ENCODE measurements at regions not wholly inside any gene's neighbourhood (a gene's known extent, or its start where the extent isn't known, plus 50 kb on each side); places are given as distances from the start of the nearest gene placed in this dataset.

GRCh38 chr10:4477664-4478063 lies 348.3 kb upstream of the AKR1E2 start:
- no peak for DNase-seq

DNA sequence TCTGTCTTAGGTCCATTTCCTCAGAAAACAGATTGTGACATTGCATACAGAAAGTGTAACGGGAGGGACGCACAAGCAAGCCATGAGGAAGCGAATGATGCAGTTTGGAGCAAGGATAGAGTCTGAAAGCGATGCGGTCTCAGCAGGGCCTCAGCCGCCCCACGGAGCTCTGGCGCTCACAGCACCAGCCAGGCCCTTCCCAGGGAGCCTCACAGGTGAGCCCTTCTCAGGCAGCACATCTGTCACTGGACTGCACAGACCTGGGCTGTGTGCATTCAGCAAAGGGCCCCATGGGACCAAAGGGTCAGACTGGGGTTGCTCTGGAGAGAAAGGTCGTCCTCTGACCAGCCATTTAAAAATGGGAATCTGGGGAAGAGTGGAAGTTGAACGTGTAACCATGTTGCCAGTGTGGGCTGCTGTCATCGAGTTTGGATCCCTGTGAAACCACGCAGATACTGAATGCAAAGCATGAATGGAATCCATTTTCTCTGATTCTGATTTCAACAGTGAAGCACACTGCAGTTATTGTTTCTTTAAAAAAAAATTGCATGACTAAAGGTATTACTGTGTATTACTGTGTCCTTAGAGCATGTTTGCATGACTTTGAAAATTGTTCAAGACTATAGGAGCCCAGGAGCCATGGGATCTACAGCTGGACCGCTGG lies 350.0 kb upstream of the AKR1E2 start:
- DNase-seq: peak; percentile 62

DNA sequence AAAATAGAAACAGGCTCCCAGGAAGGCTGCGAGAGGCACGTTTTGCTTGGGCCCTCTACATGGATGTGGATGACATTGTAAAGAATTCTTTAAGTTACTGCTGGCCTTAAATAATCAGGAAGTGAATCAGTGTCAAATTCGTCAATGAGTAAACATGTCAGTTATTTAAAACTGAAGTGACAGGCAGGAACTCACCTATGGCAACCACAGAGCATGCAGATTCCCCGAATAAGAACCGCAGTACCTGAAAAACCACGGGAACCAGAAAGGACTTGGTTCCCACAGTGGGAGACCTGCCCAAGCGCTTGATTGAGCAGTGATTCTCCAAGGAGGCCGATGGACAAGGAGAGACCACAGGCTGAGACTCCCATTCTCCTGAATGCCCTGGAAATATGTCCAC lies 351.2 kb upstream of the AKR1E2 start:
- DNase-seq: no peak

DNA sequence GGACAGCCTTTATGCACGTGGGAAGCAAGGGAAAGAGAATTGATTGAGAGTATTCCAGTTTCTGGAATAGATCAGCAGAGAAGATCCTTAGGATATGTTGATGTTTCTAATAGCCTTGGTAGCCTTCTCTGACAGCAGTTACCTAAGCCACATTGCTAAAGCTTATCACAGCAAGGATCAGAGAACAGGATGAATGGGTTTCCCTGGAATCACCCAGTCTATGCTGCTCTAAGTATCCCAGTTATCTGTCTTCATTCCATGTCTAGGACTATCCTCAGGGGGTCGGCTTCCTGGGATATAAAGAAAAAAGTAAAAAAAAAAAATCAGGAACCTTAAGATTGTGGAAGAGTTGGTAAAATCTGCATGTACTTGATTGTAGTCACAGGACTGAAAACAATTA lies 352.0 kb upstream of the AKR1E2 start:
- no peak for DNase-seq

GRCh38 chr10:4472190-4472904 lies 353.7 kb upstream of the AKR1E2 start:
- no peak for DNase-seq

DNA sequence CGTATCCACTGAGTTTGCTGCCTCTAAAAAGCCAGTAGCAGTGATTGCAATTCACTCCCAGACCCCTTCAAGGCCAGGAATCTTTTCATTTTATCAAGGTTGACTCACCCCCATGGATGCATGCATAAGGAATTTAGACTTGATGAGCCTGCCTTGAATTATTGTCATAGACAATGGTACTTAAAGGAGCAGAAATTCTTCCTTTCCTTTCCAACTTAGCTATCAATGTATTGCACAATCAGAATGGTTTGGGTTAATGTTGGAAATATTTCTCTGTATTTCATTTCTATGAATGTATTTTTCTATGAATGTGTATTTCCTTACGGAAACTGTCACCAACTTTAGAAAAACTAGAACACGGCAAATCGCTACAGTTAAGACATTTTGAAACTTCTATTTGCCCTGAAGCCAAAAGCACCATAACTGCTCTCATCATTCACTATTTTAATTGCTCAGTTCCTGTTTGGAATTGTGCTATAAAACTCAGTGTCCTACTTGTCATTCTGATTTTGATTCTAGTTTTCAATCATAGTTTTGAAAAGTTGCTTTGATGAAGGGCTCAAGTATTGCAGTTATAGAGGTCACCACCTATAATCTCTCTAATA lies 355.7 kb upstream of the AKR1E2 start:
- peak; percentile 94 for DNase-seq

- no peak for DNase-seq
Measured at GRCh38 chr10:4467481-4467880, 358.5 kb upstream of the AKR1E2 start.

DNA sequence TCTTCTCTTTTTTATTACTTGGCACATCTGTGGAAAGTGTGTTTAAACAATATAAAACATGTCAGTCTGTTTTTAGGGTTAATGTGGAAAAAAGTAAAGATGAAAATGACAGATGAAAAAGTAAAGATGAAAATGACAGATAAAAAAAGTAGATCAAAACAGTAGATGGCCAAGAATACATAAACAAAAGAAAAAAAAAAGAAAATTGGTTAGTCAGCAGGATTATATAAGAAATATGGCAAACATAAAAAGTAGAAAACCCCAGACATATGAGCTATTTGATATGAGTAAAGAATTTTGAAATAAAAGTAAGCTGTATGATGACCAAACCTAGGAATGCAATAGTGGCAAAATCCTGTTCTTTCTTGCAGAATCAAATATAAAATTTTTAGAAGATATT lies 365.7 kb upstream of the AKR1E2 start:
- no peak for DNase-seq

- DNase-seq: no peak
Measured at GRCh38 chr10:4459531-4459930, 366.5 kb upstream of the AKR1E2 start.

- DNase-seq: no peak
Measured at GRCh38 chr10:4457597-4457996, 368.4 kb upstream of the AKR1E2 start.

DNA sequence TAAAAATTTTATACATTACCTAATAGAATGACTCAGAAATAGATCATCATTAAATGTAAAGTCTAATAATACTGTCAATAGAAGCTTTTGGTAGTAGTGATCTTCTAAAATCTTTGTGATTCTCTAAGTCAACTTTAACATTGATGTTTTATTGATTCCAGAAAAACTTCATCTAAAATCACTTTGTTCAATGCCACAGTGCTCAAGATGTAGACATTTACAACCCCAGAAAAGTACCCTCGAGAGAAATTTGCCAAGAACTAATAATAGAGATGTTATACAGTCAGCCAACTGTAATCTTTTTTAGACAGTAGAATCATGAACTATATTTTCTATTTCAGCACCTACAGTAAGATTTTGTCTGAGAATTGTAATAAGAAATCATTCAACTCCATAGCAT lies 369.2 kb upstream of the AKR1E2 start:
- no peak for DNase-seq

DNA sequence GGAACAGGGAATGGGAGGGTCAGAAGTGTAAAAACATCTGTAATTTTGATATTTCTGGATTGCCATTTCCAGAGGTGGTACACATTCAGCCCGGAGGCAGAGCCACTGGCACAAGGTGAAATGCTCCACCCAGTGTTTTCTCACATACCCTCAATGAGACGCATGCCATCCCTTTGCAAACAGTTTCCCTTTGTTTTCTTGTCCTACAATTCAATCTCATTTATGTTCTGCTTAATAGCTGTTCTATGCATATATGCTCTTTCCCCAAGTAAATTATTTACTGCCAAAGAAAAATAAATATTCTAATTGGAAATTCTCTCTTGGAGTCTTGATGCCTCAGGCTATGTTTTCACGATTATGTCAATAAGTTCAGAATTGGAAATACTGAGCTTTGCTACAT lies 369.7 kb upstream of the AKR1E2 start:
- DNase-seq: no peak

DNA sequence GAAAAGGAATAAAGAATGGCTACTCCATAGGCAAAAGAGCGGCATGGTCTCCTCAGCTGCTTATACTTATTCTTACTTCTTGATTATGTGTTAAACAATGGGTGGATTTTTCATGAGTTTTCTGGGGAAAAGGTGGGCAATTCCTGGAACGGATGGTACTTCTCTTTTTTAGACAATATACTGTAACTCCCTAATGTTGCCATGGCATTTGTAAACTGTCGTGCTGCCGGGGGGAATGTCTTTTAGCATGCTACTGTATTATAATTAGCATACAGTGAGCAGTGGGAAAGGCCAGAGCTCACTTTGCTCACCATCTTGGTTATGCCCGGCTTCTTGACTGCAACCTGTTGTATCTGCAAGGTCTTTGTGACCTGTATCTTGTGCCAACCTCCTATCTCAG lies 372.1 kb upstream of the AKR1E2 start:
- no peak for DNase-seq

- no peak for DNase-seq
Measured at GRCh38 chr10:4453276-4453675, 372.7 kb upstream of the AKR1E2 start.

DNA sequence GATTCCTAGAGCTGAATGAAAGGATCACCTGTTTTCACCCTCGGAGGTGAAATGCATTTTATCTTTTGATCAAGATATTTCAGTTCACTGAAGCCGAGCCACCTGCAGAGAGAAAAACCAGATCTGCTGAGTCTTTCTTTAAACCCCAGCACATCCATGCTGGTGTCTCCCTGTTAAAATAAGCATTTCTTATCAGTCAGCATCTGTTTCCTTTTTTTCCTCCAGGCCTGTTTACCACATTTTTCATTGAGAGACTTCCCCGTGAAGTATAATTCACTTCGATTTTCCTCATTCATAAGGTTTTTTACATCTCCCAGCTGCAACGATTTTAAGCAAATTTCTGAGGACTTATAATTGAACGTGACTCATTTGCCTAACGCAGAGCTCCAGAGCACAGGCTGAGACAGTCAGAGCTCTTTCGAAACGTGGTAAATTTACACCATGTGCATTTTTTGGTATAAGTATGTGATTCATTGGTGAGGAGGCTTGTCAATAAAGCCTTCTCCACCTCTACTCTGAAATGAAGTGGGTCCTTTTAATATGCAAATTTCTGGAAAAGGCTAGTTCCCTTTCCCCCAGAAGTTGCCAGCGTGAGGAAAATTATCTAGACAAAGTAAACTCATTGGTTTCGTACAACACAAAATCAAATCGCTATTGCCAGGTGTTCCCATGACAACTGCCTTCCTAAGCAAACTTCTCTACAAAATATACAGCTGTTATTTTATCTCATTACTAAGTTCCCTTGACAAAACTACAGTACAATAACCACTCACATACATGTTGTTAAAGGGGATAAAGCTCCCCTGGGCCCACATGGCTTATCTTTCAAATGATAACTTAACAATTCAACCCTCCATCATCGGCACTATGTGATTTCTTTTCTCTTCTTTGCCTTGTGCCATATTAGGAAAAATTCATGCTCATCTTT lies 374.8 kb upstream of the AKR1E2 start:
- DNase-seq: peak; percentile 86

DNA sequence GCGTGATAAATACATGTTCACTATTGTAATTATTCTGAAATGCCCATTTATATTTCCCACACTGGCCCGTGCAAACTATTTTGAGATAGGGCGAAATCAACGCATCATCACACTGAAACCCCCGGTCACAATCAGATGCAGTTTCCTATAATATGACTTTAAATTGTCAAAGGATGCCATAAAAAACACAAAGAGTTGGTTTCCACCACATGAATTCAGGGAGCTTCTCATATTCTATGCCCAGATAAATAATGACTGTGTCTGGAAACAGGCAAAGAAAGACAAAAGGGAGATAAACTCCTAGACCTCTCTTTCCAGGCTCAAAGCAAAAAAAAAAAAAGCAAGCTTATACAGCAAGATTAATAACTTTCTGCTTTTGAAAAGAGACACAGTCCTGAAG lies 375.8 kb upstream of the AKR1E2 start:
- DNase-seq: no peak

DNA sequence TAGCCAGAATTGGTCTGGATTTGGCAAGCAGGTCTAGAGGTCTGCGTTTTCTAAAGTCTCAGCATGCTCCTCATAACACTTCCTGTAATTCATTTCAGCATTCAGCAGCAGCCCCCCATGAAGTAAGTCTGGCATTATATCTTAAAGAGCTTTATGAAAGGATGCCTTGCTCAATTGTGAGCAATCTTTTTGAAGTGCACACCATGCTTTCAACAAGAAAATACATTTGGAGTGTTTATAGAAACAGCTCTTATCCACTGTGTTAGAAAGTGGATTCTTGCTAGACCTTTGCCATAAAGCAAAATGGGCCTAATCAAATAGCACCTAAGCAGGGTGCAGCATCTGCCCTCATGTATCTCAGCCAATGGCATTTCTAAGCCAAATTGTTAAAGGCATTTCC lies 378.0 kb upstream of the AKR1E2 start:
- DNase-seq: peak; percentile 9

DNA sequence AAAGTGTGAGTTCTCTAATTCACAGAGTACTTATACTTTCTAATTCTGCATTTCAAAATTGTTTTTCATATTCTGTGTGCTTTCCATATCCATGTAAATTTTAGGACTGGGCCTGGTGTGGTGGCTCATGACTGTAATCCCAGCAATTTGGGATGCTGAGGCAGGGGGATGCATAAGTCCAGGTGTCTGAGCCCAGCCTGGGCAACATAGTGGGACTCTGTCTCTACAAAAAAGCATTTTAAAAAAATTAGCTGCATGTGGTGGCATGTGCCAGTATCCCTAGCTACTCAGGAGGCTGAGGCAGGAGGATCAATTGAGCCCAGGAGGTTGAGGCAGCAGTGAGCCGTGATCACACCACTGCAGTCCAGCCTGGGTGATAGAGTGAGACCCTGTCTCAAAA lies 382.6 kb upstream of the AKR1E2 start:
- DNase-seq: no peak

GRCh38 chr10:4442296-4442695 lies 383.7 kb upstream of the AKR1E2 start:
- no peak for DNase-seq

DNA sequence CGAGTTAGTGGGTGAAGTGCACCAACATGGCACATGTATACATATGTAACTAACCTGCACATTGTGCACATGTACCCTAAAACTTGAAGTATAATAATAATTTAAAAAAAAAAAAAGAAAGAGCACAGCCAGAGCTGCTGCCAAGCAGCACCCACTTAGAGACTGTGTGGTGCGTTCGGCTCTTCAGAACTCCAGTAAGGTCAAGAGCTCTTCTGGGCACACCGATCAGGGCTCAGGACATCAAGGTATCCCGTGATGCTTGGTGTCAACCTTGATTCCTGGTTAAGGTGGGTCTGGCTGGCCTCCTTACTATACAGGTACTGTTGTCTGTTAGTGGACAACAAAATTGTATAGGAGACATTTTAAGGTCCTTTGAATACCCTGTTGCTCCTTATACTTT lies 385.7 kb upstream of the AKR1E2 start:
- DNase-seq: no peak

DNA sequence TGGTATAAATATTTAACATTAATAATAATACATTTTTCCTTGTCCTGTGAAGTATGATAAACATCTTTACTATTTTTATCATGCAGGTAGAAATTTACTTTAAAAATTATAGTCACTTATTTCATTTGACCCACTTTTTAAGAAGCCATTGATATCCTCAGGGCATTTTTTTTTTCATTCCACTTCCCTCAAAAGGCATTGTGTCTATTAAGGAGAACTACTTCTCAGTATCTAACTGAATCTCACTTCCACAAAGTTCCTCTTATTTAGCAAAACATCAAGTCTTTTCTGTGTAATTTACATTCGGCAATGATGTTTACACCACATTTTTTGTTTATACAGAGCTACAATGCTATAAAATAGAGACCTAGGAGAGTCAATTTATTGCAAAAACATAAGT lies 388.2 kb upstream of the AKR1E2 start:
- DNase-seq: no peak

DNA sequence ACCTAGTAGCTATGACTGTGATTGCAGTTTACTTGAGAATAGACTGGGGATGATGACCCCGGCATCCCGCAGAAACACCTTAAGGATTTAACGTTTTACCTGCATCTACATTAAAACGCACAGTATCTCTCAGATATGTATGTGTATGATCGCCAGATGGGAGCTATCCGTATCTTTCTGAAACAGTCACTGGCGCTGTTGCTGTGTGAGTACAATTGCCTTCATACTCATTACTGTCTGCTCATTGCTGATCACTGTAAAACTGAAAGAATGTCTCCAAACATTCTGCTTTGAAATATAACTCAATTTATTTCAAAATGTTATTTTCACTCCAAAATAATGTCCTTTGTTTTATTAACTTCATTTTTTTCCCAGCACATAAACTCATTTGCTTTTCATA lies 388.9 kb upstream of the AKR1E2 start:
- no peak for DNase-seq

- no peak for DNase-seq
Measured at GRCh38 chr10:4436103-4436502, 389.9 kb upstream of the AKR1E2 start.

Data from fibroblast of skin of scalp (primary cell).